Kidney (tissue), 13 donors: ENCODE measurements at regions not wholly inside any gene's neighbourhood (a gene's known extent, or its start where the extent isn't known, plus 50 kb on each side); places are given as distances from the start of the nearest gene placed in this dataset.

Experiments
- DNase-seq, 5 donors: peaks; one replicate each; pipeline ENCODE4 v3.0.0-alpha.2; 2013 to 2020
- FAIRE-seq: peaks from 2 replicates; lab custom pipeline; 2012; peaks lifted over from hg19 to GRCh38; lab: Jason Lieb, UNC
- H3K27ac ChIP-seq, 2 donors: one replicate each; pipeline ENCODE4 v1.7.0; 2013; ENCODE audit warnings: low read depth in 2 of 2, low read length in 2 of 2, inconsistent platforms in 1 of 2
- H3K27me3 ChIP-seq: one replicate; pipeline ENCODE4 v1.7.1; 2013; ENCODE audit warnings: low read length, inconsistent platforms; ENCODE audit not compliant: control insufficient read depth, insufficient read depth
- H3K36me3 ChIP-seq, 3 donors: one replicate each; pipeline versions ENCODE4 v1.7.0 to v1.7.1; 2013; ENCODE audit warnings: low read length in 3 of 3, control low read depth in 1 of 3, inconsistent platforms in 1 of 3; ENCODE audit not compliant: insufficient read depth in 3 of 3, control insufficient read depth in 2 of 3
- H3K4me1 ChIP-seq, 3 donors: one replicate each; pipeline versions ENCODE4 v1.7.0 to v1.7.1; 2013; ENCODE audit warnings: low read length in 3 of 3, inconsistent platforms in 1 of 3, low read depth in 1 of 3; ENCODE audit not compliant: control insufficient read depth in 2 of 3, insufficient read depth in 2 of 3
- H3K4me3 ChIP-seq, 3 donors: one replicate each; pipeline versions ENCODE4 v1.7.0 to v1.8.1; 2013; ENCODE audit warnings: low read length in 3 of 3, control low read depth in 1 of 3, inconsistent platforms in 1 of 3
- H3K9ac ChIP-seq, 3 donors: one replicate each; pipeline versions ENCODE4 v1.7.0 to v1.7.1; 2013; ENCODE audit warnings: low read length in 3 of 3, control low read depth in 1 of 3, inconsistent platforms in 1 of 3
- H3K9me3 ChIP-seq, 3 donors: one replicate each; pipeline versions ENCODE4 v1.7.0 to v1.7.1; 2013; ENCODE audit warnings: low read length in 3 of 3, control low read depth in 1 of 3, inconsistent platforms in 1 of 3; ENCODE audit not compliant: control insufficient read depth in 2 of 3, insufficient read depth in 1 of 3
- intact Hi-C: fragments of 100-400 bp; cut with DNase I; formaldehyde crosslinking; loops from one replicate; pipeline ENCODE4 v1.11.1; 2022
- TF ChIP-seq, protein P1 (sequence below): IDR thresholded peaks from 3 replicates; pipeline ENCODE4 v1.5.1; 2012; ENCODE audit warnings: mild to moderate bottlenecking, moderate library complexity, borderline replicate concordance; ENCODE audit not compliant: insufficient read depth; ENCODE audit errors: extremely low read depth
- donor health status: control.
- donor health status: control.
- donor health status: control.
- donor health status: control.
- donor health status: control.
- donor health status: DM: yes; HTN: yes; CAD: no.
- donor health status: Normal renal cell carcinoma (clear cell type).

DNA sequence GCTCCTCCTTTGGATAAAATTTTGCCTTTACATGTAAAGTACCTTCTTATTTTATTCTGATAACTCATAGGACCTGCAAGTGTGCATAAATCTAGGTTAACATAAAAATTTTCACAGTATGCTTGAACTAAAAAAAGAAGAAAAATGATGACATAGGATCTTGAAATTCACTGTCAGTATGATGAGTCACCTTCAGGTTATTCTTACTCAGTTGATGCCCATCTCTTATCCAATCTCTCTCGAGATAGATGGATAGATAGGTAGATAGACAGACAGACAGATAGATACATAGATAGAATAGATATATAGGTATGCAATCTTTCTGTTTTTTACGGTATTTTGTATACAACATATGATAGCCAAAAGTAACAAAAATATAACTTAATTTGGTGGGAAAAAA, 485.5 kb downstream of the NAF1 start:
- intact Hi-C loops, result no loop called here
- no peak overlapping the region for H3K9ac ChIP-seq
- DNase-seq (no peak), FAIRE-seq (no peak)
- peaks cover 0 to 8% (median 0%) of the 10 kb centered on the region in 3 donors for H3K9me3 ChIP-seq
- TF ChIP-seq, protein P1, sequence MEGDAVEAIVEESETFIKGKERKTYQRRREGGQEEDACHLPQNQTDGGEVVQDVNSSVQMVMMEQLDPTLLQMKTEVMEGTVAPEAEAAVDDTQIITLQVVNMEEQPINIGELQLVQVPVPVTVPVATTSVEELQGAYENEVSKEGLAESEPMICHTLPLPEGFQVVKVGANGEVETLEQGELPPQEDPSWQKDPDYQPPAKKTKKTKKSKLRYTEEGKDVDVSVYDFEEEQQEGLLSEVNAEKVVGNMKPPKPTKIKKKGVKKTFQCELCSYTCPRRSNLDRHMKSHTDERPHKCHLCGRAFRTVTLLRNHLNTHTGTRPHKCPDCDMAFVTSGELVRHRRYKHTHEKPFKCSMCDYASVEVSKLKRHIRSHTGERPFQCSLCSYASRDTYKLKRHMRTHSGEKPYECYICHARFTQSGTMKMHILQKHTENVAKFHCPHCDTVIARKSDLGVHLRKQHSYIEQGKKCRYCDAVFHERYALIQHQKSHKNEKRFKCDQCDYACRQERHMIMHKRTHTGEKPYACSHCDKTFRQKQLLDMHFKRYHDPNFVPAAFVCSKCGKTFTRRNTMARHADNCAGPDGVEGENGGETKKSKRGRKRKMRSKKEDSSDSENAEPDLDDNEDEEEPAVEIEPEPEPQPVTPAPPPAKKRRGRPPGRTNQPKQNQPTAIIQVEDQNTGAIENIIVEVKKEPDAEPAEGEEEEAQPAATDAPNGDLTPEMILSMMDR, result no peak
- no peaks in the 10 kb centered on the region for H3K27me3 ChIP-seq
- H3K36me3 ChIP-seq, result no peaks in the 10 kb centered on the region
- H3K4me3 ChIP-seq, result no peak overlapping the region
- H3K4me1 ChIP-seq, result no peaks in the 10 kb centered on the region
- H3K27ac ChIP-seq, result no peak overlapping the region

DNA sequence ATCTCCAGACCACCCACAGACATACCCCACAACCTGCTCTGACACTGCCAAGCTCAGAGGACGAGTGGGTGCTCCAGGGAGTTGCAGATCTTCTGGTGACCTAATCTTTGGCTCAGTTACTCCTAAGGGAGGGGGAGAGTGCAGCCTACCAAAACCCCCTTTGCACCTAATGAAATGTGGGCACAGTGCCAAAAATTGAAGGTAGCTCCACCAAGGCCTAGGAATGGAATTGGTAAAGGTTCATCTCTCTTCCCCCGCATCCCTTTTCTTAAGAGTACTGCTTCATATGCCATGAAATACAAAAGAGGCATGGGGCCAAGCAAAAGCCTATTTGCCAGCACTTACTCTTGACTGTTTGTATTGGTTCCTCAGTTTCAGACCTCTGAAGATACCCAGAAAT, 491.0 kb downstream of the NAF1 start:
- Histone ChIP-seq H3K4me1 (no peaks in the 10 kb centered on the region), H3K27me3 (no peaks in the 10 kb centered on the region), H3K9ac (no peak overlapping the region), H3K36me3 (no peaks in the 10 kb centered on the region), H3K9me3 (peaks cover 0 to 8% (median 0%) of the 10 kb centered on the region in 3 donors), H3K27ac (no peak overlapping the region), H3K4me3 (no peak overlapping the region)
- intact Hi-C loops, result no loop called here
- no peak for DNase-seq
- TF ChIP-seq, protein P1, result no peak
- no peak for FAIRE-seq

DNA sequence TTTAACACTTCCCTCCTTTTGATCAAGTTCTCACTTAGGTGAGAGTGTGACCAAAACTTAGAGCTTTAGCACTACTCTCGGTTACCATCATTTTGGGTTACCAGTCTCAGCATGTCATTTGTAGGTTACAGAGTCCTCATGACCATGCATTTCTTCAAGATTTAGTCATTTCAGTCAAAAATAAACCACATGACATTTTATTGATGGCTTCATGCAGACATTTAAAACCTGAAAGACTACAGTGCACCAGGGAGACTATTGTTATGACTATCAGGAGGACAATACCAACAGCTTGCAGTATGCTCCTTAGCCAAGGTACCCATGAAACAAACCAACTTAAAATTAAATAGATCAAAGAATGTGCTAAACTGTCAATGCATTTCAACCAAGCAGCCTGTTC, 498.1 kb upstream of the FSTL5 start:
- H3K4me1 ChIP-seq, result no peaks in the 10 kb centered on the region
- no peak overlapping the region for H3K4me3 ChIP-seq
- DNase-seq (no peak), FAIRE-seq (no peak)
- intact Hi-C loops, result no loop called here
- no peaks in the 10 kb centered on the region for H3K27me3 ChIP-seq
- no peaks in the 10 kb centered on the region for H3K36me3 ChIP-seq
- no peak overlapping the region for H3K9ac ChIP-seq
- TF ChIP-seq, protein P1, result no peak
- no peaks in the 10 kb centered on the region for H3K9me3 ChIP-seq
- no peak overlapping the region for H3K27ac ChIP-seq

DNA sequence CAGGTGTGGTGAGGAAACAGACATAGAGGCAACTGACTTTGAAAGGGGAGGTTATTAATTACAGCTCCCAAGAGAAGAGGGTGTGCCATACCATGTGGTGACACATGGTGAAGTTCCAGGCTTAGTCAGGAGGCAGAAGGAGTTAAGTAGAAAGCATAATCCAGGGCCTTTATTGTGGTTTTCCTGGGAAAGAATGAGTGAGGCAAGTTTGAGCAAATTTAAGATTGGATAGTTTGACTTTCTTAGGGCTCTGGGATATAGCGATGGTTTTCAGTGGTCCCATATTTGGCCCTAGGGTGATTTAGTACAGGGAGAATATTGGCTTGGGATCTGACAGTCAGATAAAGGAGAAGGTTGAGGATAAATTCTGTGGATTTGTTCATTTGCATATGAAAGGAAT, 495.9 kb upstream of the FSTL5 start:
- no peak for FAIRE-seq
- Histone ChIP-seq H3K9me3 (no peaks in the 10 kb centered on the region), H3K36me3 (no peaks in the 10 kb centered on the region), H3K27me3 (no peaks in the 10 kb centered on the region), H3K4me1 (no peaks in the 10 kb centered on the region), H3K4me3 (no peak overlapping the region), H3K9ac (no peak overlapping the region), H3K27ac (no peak overlapping the region)
- TF ChIP-seq, protein P1, result no peak
- intact Hi-C loops, result no loop called here
- DNase-seq, result no peak
